ENCODE measurements at regions not wholly inside any gene's neighbourhood (a gene's known extent, or its start where the extent isn't known, plus 50 kb on each side); places are given as distances from the start of the nearest gene placed in this dataset.

- TF ChIP-seq MAX (IDR thresholded peaks at IDR 0.05) = no peak
- no peak for TF ChIP-seq REST (IDR thresholded peaks at IDR 0.05; ENCODE audit: low read depth)
- TF ChIP-seq EGR1 (IDR thresholded peaks at IDR 0.05) = no peak
These were observed 1980.4 kb downstream of the SUCLG1 start for GRCh38 chr2:82478641-82479040.
